ENCODE measurements at regions not wholly inside any gene's neighbourhood (a gene's known extent, or its start where the extent isn't known, plus 50 kb on each side); places are given as distances from the start of the nearest gene placed in this dataset.

DNA sequence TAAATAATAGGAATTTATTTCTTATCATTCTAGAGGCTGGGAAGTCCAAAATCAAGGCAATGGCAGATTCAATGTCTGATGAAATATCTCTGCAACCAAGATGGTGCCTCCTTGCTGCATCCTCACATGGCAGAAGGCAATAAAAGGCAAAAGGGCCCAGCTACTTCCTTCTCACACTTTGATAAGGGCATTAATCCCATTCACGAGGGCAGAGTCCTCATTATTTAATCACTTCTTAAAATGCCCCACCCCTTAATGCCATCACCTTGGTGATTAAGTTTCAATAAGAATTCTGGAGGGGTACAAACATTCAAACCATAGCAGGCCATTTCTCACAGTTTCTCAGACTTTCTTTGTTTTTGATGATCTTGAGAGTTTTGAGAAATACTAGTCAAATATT is 145.8 kb upstream of the TSHZ2 start:
- ChIA-PET POLR2A (no interaction called here), CTCF (no interaction called here)
- Histone ChIP-seq H3K9me3 (ENCODE audit: control insufficient read depth, insufficient read depth, low read depth, low read length) (no peaks in the 10 kb centered on the region), H3K27ac (ENCODE audit: low read length) (no peak overlapping the region), H3K27me3 (ENCODE audit: control insufficient read depth, insufficient read depth, low read length) (no peaks in the 10 kb centered on the region), H3K36me3 (ENCODE audit: control insufficient read depth, insufficient read depth, low read length) (no peaks in the 10 kb centered on the region), H3K4me3 (ENCODE audit: low read depth in 2 of 2, low read length in 2 of 2) (no peak overlapping the region), H3K4me1 (ENCODE audit: control insufficient read depth, insufficient read depth, low read length) (no peaks in the 10 kb centered on the region)
- in situ Hi-C loops (cut with HindIII; ENCODE audit: low pct_unique_long_range_greater_than_20kb, low sequenced_read_pairs): no loop called here
- DNase-seq (ENCODE audit: low read depth, low spot score) (no peak), ATAC-seq (no peak)
- no TSS peak for BruUV-seq (replicated peaks)
- TF ChIP-seq, protein P1, sequence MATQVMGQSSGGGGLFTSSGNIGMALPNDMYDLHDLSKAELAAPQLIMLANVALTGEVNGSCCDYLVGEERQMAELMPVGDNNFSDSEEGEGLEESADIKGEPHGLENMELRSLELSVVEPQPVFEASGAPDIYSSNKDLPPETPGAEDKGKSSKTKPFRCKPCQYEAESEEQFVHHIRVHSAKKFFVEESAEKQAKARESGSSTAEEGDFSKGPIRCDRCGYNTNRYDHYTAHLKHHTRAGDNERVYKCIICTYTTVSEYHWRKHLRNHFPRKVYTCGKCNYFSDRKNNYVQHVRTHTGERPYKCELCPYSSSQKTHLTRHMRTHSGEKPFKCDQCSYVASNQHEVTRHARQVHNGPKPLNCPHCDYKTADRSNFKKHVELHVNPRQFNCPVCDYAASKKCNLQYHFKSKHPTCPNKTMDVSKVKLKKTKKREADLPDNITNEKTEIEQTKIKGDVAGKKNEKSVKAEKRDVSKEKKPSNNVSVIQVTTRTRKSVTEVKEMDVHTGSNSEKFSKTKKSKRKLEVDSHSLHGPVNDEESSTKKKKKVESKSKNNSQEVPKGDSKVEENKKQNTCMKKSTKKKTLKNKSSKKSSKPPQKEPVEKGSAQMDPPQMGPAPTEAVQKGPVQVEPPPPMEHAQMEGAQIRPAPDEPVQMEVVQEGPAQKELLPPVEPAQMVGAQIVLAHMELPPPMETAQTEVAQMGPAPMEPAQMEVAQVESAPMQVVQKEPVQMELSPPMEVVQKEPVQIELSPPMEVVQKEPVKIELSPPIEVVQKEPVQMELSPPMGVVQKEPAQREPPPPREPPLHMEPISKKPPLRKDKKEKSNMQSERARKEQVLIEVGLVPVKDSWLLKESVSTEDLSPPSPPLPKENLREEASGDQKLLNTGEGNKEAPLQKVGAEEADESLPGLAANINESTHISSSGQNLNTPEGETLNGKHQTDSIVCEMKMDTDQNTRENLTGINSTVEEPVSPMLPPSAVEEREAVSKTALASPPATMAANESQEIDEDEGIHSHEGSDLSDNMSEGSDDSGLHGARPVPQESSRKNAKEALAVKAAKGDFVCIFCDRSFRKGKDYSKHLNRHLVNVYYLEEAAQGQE (IDR thresholded peaks at IDR 0.05; ENCODE audit: insufficient read depth in 1 of 2, low read depth in 2 of 2, low read length in 1 of 2): no peak
- TF ChIP-seq TCF7L2 (IDR thresholded peaks at IDR 0.05; ENCODE audit: low read depth, low read length) (no peak), CTCF (IDR thresholded peaks at IDR 0.05) (no peak), POLR2AphosphoS5 (IDR thresholded peaks at IDR 0.05; ENCODE audit: low read depth, low read length) (no peak), SIN3A (IDR thresholded peaks at IDR 0.05; ENCODE audit: borderline replicate concordance, insufficient read depth, low read depth, low read length) (no peak)
- intact Hi-C loops (cut with micrococcal nuclease; ENCODE audit: unreplicated experiment): no loop called here

DNA sequence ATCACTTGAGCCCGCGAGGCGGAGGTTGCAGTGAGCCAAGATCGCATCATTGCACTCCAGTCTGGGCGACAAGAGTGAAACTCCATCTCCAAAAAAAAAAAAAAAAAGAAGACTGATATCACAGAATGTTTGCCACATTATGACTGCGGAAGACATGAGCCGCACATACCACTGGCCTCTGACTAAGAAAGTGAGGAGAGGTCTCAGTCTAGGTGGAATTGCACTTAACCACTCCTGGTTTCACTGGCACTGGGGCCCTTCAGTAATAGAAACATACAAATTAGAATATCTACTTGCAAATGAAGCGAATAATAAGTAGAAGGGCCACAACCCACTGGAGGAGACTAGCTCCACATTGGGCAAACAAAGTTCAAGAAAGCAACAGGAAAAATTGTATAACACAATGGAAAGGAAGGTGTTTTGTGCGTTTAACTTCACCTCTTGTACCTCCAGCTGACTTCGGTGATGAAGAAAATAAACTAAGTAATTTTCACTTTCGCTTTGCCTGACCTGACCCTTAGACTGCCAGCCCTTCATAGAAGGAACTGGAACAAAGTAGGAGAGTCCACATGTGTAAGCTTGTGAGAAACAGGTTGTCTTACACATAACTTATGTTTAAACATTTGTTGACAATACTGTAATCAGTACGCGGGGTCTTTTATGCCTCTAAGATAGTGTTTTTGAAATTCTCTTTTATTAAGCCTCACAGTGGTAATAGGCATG is 147.5 kb upstream of the TSHZ2 start:
- no peak for ATAC-seq
- intact Hi-C loops (cut with micrococcal nuclease; ENCODE audit: unreplicated experiment): no loop called here
- no peaks in the 10 kb centered on the region for H3K4me1 ChIP-seq (ENCODE audit: control insufficient read depth, insufficient read depth, low read length)
- in situ Hi-C loops (cut with HindIII; ENCODE audit: low pct_unique_long_range_greater_than_20kb, low sequenced_read_pairs): no loop called here
- no peaks in the 10 kb centered on the region for H3K36me3 ChIP-seq (ENCODE audit: control insufficient read depth, insufficient read depth, low read length)
- TF ChIP-seq TCF7L2 (IDR thresholded peaks at IDR 0.05; ENCODE audit: low read depth, low read length) (no peak), POLR2AphosphoS5 (IDR thresholded peaks at IDR 0.05; ENCODE audit: low read depth, low read length) (no peak), CTCF (IDR thresholded peaks at IDR 0.05) (no peak), SIN3A (IDR thresholded peaks at IDR 0.05; ENCODE audit: borderline replicate concordance, insufficient read depth, low read depth, low read length) (no peak)
- TF ChIP-seq, protein P1 (IDR thresholded peaks at IDR 0.05; ENCODE audit: insufficient read depth in 1 of 2, low read depth in 2 of 2, low read length in 1 of 2): no peak
- DNase-seq (ENCODE audit: low read depth, low spot score): no peak
- no TSS peak for BruUV-seq (replicated peaks)
- ChIA-PET CTCF (no interaction called here), POLR2A (no interaction called here)
- no peak overlapping the region; a peak in 1 of 4 replicates for H3K4me3 ChIP-seq (ENCODE audit: low read depth in 2 of 2, low read length in 2 of 2)
- H3K9me3 ChIP-seq (ENCODE audit: control insufficient read depth, insufficient read depth, low read depth, low read length): no peaks in the 10 kb centered on the region
- H3K27me3 ChIP-seq (ENCODE audit: control insufficient read depth, insufficient read depth, low read length): no peaks in the 10 kb centered on the region
- no peak overlapping the region for H3K27ac ChIP-seq (ENCODE audit: low read length)
